HG02759 (cell line): ENCODE measurements at regions not wholly inside any gene's neighbourhood (a gene's known extent, or its start where the extent isn't known, plus 50 kb on each side); places are given as distances from the start of the nearest gene placed in this dataset.

Experiments
- ATAC-seq: cut with Tn5 transposase; IDR thresholded peaks from one replicate; pipeline ENCODE4 v1.9.1; 2021; ENCODE audit warnings: mild to moderate bottlenecking, moderate library complexity; ENCODE audit not compliant: unreplicated experiment

DNA sequence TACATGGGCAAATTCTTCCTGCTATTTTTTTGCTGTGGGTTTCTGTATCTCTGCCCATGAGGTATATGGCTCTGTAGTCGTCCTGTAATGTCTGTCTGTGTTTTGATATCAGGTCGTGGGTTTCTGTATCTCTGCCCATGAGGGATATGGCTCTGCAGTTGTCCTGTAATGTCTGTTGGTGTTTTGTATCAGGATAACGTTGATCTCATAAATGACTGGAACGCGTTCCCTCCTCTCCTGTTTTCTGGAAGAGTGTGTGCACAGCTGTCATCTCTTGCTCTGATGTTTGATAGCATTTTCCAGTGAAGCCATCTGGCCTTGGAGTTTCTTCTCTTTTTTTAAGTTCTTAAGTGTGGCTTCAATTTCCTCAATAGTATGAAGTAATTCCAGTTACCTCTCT, 57.2 kb downstream of the SOX1 start:
- ATAC-seq: no peak

DNA sequence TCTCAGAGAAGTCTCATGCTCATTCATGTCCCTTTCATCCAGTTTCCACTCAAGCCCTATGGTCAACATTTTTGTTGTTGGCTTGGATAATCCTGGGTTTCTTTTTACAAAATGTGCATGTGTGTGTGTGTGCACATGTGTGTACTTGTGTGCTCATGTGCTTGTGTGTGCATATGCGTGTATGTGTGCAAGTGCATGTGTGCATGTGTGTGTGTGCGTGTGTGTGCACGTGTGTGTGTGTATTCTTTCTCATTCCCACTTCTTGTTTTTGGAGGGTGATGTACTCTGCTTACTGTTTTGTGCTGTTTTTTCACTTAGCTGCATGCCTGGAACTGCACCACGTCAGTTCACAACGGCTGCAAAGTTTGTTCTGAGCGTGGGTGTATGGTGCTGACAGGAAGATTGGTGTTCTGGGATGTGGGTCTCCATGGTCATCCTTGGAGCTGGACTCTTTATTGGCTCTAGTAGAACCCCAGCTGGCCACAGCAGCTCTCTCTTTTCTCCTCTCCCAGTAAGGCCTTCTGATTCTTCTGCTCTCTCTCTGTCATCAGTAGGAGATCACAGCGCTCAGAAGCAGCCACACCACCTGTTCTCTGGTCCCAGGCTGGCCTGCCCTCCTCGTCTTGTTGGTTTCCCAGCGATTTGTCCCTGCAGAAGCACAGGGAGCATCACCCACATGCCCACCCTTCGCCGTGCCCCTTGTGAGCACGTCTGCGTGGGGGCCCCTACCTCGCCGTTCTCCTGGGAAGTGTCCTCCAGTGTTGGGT, 60.8 kb downstream of the SOX1 start:
- no peak for ATAC-seq

DNA sequence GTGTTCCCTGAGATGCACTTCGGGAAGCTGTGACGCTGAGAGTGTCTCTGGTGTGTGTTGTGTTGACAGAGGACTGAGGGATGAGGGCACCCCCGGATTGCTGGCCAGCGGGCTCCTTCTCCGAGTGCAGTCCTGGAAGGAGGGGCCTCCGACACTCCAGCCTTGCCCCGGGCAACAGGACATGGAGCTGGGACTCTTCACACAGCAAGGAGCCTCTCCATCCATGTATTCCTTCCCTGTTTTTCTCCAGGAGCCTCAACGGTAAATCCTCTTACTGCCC, 61.3 kb downstream of the SOX1 start:
- no peak for ATAC-seq

DNA sequence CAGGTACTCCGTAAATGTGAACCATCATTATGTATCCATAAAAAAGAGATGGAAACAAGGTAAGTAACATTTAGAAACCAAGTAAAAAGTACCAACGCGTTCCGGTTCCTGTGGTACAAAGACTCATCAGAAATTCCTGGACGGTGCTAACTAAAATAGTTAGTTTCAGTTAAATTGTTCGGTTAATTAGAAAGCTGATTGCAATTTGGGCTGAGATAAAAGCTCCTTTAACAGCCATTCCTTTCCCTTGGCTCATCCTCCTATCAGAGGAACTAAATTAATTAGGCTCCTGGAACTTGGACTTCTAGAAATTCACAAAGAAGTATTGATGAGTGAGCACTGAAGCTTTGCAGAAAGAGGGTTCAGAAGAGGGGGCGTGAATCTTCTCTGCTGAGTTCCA, 63.5 kb downstream of the SOX1 start:
- no peak for ATAC-seq

DNA sequence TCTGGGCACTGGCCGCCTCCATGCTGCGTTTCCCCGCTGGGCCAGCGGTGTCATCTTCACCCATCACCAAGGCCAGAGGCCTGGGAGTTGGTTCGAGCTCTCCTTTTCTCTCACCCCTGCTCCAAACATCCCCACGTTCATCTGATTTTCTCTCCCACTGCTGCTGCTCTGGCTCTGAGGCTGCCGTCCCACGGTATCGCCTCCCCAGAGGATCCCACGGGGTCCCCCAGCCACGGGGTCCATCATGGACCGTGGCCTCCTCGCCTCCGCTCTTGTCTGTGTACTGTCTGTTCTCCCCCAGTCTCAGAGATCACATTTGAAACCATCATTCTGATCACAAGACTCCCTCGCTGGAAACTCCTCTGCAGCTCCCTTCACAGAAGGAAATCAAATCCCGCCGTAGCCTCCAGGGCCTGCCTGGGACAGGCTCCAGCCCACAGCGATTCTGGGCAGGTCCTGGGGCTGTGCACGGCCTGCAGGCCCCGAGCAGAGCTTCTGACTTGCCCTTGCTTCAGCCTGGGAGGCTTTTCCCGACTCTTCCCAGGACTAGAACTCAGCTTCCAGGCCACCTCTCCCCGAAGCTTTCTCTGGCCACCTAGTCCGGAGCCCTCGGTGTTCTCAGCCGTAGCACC, 64.2 kb downstream of the SOX1 start:
- ATAC-seq: no peak

DNA sequence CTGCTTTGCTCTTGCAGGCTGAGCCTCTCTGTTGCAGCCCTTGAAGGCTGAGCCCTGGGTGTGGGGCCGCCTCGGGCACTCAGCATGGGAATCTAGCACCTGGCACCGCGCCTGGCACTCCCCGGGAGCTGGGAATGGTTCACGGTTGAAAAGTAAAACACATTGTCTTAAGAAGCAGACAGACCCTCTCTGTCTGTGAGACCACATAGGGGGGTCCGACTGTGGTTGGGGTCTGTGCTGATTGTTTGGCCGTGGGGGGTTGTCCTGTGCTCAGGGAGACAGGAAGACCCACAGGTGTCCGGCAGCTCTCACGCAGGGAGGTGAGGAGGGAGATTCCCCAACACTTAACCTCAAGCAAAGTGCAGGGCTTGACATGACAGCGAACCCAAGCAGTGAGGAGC, 64.8 kb downstream of the SOX1 start:
- no peak for ATAC-seq

DNA sequence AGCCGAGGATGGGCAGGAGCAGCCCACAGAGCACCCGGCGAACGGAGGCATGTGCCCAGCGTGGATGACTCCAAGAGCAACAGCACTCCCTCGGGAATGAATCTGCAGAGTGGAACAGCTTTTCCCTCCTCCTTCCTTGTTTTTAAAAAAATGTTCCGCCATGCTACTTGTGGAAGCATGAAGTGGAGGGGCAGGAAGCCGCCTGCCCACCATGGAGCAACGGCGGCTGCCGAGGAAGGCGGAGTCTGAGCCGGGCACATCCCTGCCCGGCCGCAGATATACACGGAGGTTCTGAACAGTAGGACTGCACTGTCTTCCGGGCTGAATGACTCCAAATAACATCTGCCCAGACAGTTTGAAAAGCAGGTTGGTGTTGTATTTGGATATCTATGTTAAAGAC, 65.2 kb downstream of the SOX1 start:
- no peak for ATAC-seq

DNA sequence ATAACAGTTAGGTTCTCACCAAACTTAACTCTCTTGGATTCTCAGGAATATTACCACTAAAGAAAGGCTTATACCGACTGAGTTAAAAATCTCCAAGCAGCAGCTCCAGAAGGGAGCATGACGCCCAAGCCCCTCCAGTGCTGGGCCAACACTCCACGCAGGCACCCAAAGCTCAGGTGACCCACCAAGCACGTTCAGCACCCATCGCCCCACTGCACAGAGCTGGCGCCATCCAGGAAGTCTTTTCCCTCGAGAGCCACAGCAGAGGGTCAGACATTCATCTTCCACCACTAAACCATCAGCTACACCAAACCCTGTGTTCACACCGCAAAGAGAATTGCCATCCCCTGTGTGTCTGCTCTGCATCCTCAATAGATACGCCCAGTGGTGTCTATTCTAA, 65.7 kb downstream of the SOX1 start:
- no peak for ATAC-seq

DNA sequence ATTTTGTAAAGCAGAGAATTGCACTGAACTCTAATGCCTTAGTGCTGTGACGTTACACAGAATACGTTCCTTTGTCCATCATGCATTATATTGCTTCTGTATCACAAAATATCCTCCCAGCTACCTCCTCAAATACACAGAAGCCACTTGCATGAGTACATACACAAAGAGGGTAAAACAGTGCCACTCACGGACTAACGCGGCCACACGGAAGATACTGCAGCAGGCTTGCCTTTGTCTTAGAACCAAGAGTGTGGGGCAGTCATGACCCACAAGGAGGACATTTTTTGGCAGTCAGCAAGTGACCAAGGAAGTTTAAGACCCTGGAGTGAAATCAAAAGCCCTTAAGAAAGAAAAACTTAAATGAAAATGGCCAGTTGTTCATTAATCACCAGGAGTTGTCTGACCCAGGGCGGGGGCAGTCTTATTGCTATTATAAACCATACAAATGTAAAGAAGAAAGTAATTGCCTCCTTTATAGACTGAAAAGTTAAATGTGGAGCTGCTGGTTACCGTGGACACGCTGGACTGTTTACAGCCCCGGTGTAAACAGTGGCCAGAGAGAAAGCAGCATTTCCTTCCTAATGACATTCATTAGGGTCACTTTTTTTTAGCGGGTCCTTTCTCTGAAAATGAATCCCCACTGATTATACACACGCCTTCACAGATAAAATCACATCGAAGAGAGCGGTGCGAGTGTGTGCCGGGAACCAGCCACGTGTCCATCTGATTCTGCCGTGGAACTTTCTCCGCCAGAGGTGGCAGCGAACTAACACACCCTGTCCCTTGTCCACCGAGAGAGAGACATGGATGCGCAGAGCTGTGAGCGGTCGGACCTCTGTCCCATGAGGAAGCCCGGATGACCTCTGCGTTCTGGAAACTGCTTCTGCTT, 66.8 kb downstream of the SOX1 start:
- no peak for ATAC-seq

DNA sequence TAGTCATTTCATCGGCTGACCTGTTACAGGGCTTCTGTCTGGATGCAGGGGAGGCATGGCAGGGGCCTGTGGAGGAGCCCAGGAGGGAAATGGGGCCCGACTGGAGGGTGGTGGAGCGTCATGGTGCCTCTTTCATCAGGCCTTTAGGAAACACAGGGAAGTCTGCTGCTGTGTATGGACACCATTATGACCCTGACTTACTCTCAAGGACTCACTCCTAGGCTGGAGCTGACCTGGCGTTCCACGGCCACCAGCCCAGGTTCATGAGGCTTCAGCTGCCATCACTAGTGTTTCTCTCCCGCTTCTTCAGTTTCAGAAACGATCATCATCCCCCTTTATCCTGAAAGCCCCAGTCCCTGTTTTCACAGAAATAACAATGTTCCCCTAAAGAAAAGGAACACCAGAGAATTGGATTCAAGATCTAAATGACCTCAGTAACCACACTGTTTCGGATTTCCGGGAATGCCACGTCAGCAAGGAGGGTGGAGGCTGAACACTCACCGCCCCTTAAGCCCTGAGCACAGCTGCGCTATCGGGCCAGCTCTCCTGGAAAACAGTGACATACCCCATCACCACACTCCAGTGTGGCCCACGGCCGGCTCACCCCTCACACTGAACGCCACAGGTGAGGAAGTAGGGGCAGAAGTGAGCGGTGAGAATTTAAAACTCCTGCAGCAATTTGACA, 67.6 kb downstream of the SOX1 start:
- no peak for ATAC-seq

DNA sequence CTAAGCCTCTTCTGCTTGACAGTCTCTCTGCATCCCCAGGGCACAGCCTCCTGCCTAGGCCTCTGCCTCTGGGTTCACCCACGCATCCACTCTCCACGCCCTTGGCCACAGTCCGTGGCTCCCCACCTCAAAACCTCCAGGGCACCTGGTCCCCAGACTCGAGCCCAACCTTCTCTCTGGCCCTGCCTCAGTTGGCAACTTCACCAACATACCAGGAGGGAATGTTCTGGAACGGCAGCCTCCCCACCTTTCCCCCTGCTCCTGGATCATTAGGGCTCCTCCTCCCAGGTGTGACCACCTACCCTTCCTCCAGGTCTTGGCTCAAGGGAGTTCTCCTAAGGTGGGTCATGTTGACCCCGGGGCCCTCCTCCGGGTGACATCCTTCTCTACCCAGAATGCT, 69.1 kb downstream of the SOX1 start:
- ATAC-seq: no peak

DNA sequence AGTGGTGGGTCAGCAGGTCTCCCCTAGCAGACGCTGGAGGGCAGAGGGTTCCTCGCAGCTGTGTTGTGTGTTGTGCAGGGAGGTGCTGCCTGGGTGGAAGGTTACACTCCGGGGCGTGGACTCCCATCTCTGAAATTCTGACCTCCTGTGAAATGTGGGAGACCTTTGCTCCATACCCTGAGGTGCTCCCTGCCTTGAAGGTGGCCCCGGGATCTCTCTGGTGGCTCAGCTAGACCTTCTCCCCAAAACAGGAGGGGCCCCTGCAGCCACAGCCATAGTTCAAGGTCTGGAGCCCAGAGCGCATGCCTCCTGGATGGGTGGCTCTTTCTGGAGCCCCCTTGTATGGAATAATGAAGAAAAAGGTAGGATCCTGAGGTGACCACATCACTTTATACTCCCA, 70.2 kb downstream of the SOX1 start:
- no peak for ATAC-seq

DNA sequence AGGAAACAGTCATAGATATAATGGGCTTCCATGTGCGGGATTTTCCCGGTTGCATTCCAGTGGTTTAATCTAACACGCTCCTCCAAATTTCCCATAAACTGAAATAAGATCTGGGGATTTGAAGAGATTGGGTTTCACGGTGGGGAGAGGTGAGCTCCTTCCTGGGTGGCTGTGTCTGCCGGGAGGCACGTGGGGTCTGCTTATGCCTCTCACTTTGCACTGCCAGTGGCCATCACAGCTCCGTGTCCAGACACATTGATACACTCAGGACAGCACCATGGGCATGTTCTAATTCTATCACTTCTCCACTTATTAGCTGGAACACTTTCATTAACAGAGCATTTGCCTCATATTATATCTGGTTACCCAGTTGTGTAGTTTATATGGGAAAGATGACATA, 73.4 kb downstream of the SOX1 start:
- ATAC-seq: no peak

DNA sequence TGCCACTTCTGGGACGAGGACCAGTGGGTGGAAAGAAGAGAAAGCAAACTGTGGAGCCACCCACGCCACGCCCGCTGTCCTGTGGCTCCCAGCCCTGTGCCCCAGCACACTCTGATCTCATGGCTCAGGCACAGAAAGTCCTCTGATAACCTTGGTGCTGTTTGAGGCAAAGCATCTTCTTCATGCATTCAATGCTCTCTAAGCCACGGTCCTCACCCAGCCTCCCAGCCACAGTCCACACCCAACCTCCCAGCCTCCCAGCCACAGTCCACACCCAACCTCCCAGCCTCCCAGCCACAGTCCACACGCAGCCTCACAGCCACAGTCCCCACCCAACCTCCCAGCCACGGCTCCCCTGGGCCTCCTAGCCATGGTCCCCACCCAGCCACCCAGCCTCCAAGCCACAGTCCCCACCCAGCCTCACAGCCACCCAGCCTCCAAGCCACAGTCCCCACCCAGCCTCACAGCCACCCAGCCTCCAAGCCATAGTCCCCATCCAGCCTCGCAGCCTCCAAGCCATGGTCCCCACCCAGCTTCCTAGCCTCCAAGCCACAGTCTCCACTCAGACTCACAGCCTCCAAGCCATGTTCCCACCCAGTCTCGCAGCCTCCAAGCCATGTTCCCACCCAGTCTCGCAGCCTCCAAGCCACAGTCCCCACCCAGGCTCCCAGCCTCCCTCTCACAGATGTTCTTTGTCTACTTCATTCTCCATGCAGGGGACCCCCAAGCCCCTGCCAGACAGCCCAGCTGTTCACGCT, 74.9 kb downstream of the SOX1 start:
- no peak for ATAC-seq

DNA sequence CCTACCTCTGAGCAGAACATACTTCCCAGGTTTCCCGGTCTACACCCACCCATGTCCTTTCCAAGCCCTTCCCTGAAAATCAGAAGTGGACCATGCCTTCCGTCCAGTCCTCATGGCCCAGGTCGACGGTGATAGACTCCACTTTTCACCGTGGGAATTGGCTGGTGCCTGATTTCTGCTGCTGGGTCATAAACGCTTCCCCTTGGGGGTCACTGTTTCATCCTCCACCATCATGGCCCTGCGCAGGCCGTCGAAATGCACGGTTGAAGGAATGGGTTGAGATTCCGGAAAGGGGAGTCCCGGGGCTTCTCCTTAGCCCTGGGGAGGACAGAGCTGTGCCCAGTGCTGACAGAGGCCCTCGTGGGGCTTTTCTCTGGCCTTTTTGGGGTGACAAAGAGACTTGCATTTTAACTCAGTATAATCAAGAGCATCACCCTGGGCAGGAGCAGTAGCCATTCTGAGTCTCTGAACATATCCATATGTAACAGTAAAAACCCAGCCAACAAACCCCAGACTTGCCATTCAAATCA, 75.5 kb downstream of the SOX1 start:
- no peak for ATAC-seq

DNA sequence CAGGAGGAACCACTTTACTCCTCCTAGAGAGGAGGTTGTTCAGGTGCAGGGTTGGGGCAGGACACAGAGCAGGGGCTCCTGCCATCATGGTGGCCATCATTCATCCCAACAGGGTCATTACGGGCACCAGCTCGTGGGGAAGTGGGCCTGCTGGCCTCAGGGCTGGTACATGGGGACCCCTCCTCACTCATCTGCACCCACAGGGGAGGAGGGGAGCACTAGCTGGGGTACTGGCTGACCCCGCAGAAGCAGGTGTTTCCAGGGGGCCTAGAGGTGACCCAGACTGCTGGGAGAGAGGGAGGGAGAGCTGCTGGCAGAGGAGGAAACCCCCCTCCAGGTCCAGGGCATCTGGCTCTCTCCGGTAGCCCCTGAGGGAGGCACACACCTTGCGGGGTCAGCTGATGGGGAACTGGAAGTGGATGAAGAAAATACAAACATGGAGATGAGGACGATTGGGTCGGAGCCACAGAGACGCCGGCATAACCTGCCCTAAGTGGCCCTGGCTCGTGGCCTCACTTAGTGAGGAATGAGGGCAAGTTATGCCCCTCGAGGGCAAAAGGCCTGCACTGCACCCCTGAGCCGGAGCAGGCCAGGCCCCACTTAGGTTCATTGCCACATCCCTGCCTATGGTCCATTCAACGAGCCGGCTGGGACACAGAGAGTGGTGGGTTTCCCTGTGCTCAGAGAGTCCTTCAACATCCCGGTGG, 76.2 kb downstream of the SOX1 start:
- no peak for ATAC-seq

DNA sequence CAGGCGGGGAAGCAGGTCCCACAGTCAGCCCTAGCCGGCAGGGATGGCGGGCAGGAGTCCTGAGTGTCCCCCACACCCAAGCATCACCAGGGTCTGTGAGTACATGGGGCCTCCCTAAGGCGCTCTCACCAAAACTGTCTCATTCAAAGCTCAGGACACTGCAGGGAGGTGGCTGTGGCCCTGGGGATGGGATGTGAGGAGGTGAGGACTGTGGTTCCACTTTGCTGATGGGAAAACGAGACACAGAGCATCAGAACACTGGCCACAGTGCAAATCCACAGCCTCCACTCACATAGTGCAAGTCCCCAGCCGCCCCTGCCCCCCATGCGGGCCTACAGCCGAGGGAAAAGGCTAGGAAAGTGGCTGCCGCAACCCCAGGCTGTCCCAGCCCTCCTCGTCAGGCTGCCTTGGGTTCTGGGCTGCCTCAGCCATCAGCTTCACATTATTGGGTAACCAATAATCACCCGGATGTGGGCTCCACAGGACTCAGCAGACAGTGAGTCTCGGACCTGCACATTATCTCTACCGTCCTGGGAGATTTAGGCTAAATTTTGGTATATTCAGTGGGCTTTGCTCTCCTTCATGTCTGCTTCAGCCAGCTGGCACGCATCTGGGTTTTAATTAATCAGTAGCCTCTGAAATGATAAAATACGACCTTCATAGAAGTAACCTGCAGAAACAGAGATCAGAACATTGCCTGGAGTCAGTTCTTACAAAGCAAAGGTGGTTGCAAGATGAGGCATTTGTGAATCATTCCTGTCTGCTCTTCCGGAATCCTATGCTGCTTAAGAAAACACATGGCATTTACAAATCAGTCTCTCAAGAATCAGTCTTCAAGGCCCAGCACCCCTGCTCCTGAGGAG, 77.0 kb downstream of the SOX1 start:
- no peak for ATAC-seq

DNA sequence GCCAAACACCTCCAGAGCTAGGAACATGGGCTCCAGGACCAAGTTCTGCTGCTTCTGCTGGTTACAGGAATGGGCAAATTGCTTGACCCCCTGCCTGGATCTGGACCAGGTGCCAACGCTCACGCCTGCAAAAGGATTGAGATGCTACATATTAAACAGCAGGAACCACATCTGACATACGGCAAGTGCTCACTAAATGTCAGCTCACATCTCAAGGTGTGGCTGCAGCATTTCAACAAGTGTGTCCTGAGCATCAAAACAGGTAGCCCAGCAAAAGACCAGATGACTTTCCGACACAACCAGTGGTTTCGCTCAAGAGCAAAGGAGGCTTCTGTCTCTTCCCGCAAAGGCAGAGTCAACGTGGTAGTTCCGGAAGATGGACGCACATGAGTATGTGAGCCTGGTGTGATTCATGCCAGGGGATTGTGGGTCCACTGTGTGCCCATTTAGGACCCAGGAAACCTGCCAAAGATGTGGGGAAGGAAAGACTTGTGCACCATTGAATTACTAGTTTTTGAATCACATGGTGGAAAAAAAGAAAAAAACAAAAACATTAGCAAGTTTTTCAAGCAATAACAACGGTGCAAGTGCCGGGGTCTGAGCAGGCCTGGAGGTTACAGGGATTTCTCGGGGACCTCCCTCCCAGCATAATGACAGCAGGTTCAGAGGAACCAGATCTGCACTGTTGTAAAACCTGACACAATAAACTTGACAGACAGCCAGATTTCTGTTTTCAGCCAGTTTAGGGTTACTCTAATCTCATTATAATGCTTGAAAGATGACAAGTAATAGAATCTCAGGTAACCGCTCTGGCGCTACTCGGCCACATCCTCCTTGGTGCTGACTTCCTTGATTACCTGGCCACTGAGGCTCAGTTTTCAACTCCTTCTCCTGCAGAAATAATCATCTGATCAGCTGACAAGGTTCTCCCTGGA, 77.9 kb downstream of the SOX1 start:
- ATAC-seq: no peak
